HepG2 (cell line): ENCODE measurements at regions not wholly inside any gene's neighbourhood (a gene's known extent, or its start where the extent isn't known, plus 50 kb on each side); places are given as distances from the start of the nearest gene placed in this dataset.
A peak's percentile ranks its signal among the peaks of the same experiment; 100 is the strongest.

ENCODE experiments used
- GATAD2A ChIP-seq: IDR thresholded peaks from 2 replicates; pipeline ENCODE4 v1.6.1; 2016
- PRPF4 ChIP-seq: fragments of 200-400 bp; formaldehyde crosslinking; IDR thresholded peaks from 2 replicates; pipeline ENCODE4 v1.6.1; 2016; ENCODE audit warnings: low read length, low read depth; ENCODE audit not compliant: poor library complexity, severe bottlenecking
- ZBED4 ChIP-seq: sonication (generic); formaldehyde crosslinking; IDR thresholded peaks from 2 replicates; pipeline ENCODE4 v1.4.0; 2020; ENCODE audit warnings: missing genetic modification reagents, borderline replicate concordance
- ZNF292 ChIP-seq: sonication (generic); formaldehyde crosslinking; IDR thresholded peaks from 2 replicates; pipeline ENCODE4 v1.8.1; 2022; ENCODE audit warnings: mild to moderate bottlenecking, low read depth, missing genetic modification reagents, borderline replicate concordance
- ZNF30 ChIP-seq: sonication (generic); formaldehyde crosslinking; IDR thresholded peaks from 2 replicates; pipeline ENCODE4 v1.5.0; 2020; ENCODE audit warnings: mild to moderate bottlenecking, missing genetic modification reagents
- ZNF362 ChIP-seq: sonication (generic); formaldehyde crosslinking; IDR thresholded peaks from 2 replicates; pipeline ENCODE4 v1.4.0; 2020; ENCODE audit warnings: missing genetic modification reagents, mild to moderate bottlenecking, borderline replicate concordance
- ZNF512 ChIP-seq: sonication (generic); formaldehyde crosslinking; IDR thresholded peaks from 2 replicates; pipeline ENCODE4 v1.4.0; 2020; ENCODE audit warnings: mild to moderate bottlenecking, missing genetic modification reagents
- ZNF558 ChIP-seq: sonication (generic); formaldehyde crosslinking; IDR thresholded peaks from 2 replicates; pipeline ENCODE4 v1.9.0; 2022; ENCODE audit warnings: mild to moderate bottlenecking, missing genetic modification reagents, borderline replicate concordance

- TF ChIP-seq ZNF558 (CRISPR knock-in tag) (no peak), ZNF30 (CRISPR knock-in tag) (no peak), ZNF512 (0 out of 2 replicates have a peak, but pooled peaks have one; percentile 9), ZBED4 (CRISPR knock-in tag) (no peak), GATAD2A (CRISPR knock-in tag) (no peak), PRPF4 (no peak), ZNF292 (peak; percentile 93), ZNF362 (CRISPR knock-in tag) (no peak)
These were observed 68.8 kb upstream of the WDR26 start (continued) for GRCh38 chr1:224503161-224504118.
